Panc1 (cell line): ENCODE measurements at regions not wholly inside any gene's neighbourhood (a gene's known extent, or its start where the extent isn't known, plus 50 kb on each side); places are given as distances from the start of the nearest gene placed in this dataset.

Source experiments
- POLR2AphosphoS5 ChIP-seq: IDR thresholded peaks from 2 replicates; pipeline ENCODE4 v1.6.1; 2012; ENCODE audit warnings: mild to moderate bottlenecking, low read depth, low read length, moderate library complexity
- REST ChIP-seq, 2 experiments: IDR thresholded peaks; 2 replicates each; pipeline ENCODE4 v1.6.1; 2011 to 2012; ENCODE audit warnings: low read depth in 2 of 2, control low read depth in 1 of 2, low read length in 1 of 2, mild to moderate bottlenecking in 1 of 2, moderate library complexity in 1 of 2; ENCODE audit not compliant: insufficient read depth in 1 of 2
- SIN3A ChIP-seq: IDR thresholded peaks from 2 replicates; pipeline ENCODE4 v1.6.1; 2012; ENCODE audit warnings: low read depth, mild to moderate bottlenecking, low read length, moderate library complexity, borderline replicate concordance; ENCODE audit not compliant: insufficient read depth
- TCF7L2 ChIP-seq: IDR thresholded peaks from 2 replicates; pipeline ENCODE4 v1.6.1; 2011; ENCODE audit warnings: mild to moderate bottlenecking, low read depth, low read length, inconsistent platforms
- TF ChIP-seq, protein P1 (sequence below): fragments of 450-650 bp; IDR thresholded peaks from 2 replicates; pipeline ENCODE4 v1.5.1; 2017; ENCODE audit warnings: mild to moderate bottlenecking

- TF ChIP-seq REST (IDR thresholded peaks at IDR 0.05; ENCODE audit: insufficient read depth in 1 of 2, low read depth in 2 of 2, low read length in 1 of 2) (no peak), SIN3A (no peak), POLR2AphosphoS5 (no peak), TCF7L2 (no peak)
- TF ChIP-seq, protein P1, sequence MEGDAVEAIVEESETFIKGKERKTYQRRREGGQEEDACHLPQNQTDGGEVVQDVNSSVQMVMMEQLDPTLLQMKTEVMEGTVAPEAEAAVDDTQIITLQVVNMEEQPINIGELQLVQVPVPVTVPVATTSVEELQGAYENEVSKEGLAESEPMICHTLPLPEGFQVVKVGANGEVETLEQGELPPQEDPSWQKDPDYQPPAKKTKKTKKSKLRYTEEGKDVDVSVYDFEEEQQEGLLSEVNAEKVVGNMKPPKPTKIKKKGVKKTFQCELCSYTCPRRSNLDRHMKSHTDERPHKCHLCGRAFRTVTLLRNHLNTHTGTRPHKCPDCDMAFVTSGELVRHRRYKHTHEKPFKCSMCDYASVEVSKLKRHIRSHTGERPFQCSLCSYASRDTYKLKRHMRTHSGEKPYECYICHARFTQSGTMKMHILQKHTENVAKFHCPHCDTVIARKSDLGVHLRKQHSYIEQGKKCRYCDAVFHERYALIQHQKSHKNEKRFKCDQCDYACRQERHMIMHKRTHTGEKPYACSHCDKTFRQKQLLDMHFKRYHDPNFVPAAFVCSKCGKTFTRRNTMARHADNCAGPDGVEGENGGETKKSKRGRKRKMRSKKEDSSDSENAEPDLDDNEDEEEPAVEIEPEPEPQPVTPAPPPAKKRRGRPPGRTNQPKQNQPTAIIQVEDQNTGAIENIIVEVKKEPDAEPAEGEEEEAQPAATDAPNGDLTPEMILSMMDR: peak; percentile 13; the same call in 1 of the 2 replicates
Observed at GRCh38 chr14:26008290-26008689, 589.5 kb downstream of the NOVA1 start.
